H1 (cell line): ENCODE measurements at regions not wholly inside any gene's neighbourhood (a gene's known extent, or its start where the extent isn't known, plus 50 kb on each side); places are given as distances from the start of the nearest gene placed in this dataset.

Source experiments
- CTCF ChIA-PET: fragments of 300-600 bp; sonication (Branson Sonifier 250); formaldehyde crosslinking; loops from one replicate; lab custom pipeline; 2021; ENCODE audit not compliant: partially characterized antibody; lab: Charles Lee
- POLR2A ChIA-PET: fragments of 300-600 bp; sonication (Branson Sonifier 250); formaldehyde crosslinking; loops from one replicate; lab custom pipeline; 2021; ENCODE audit warnings: inconsistent platforms; ENCODE audit not compliant: partially characterized antibody; lab: Charles Lee
- DNase-seq, 2 experiments: peaks; one replicate each; pipeline versions ENCODE4 v3.0.0 to v3.0.0-alpha.2; 2010 to 2022; ENCODE audit warnings: low spot score in 2 of 2, low read depth in 1 of 2, mixed read lengths in 1 of 2
- FAIRE-seq: peaks from 2 replicates; lab custom pipeline; 2011; peaks lifted over from hg19 to GRCh38; lab: Jason Lieb, UNC
- H2AFZ ChIP-seq: 2 replicates; pipeline ENCODE4 v1.8.1; 2012; ENCODE audit warnings: low read length, inconsistent platforms
- H2AK5ac ChIP-seq: 2 replicates; pipeline ENCODE4 v1.6.1; 2013; ENCODE audit warnings: low read depth, low read length
- H2BK120ac ChIP-seq: replicated peaks from 2 replicates; pipeline ENCODE3; 2013; ENCODE audit warnings: low read depth, low read length, inconsistent platforms
- H2BK12ac ChIP-seq: 2 replicates; pipeline ENCODE4 v1.6.1; 2013; ENCODE audit warnings: low read depth, low read length
- H2BK15ac ChIP-seq: 2 replicates; pipeline ENCODE4 v1.6.1; 2013; ENCODE audit warnings: low read length
- H2BK20ac ChIP-seq: 2 replicates; pipeline ENCODE4 v1.6.1; 2013; ENCODE audit warnings: low read length
- H2BK5ac ChIP-seq: 2 replicates; pipeline ENCODE4 v1.6.1; 2013; ENCODE audit warnings: low read depth, low read length
- H3K14ac ChIP-seq: 2 replicates; pipeline ENCODE4 v1.6.1; 2013; ENCODE audit warnings: inconsistent platforms; ENCODE audit not compliant: insufficient read length
- H3K18ac ChIP-seq: 2 replicates; pipeline ENCODE4 v1.6.1; 2013; ENCODE audit warnings: low read length; ENCODE audit errors: extremely low read depth
- H3K23ac ChIP-seq: 2 replicates; pipeline ENCODE4 v1.6.1; 2013; ENCODE audit warnings: inconsistent platforms; ENCODE audit not compliant: insufficient read length
- H3K23me2 ChIP-seq: 2 replicates; pipeline ENCODE4 v1.6.1; 2013; ENCODE audit warnings: low read depth, low read length
- H3K27ac ChIP-seq: 2 replicates; pipeline ENCODE4 v1.6.1; 2011; ENCODE audit warnings: low read depth, low read length, inconsistent platforms
- H3K27me3 ChIP-seq, 4 experiments: replicated peaks in 1 of 4; 1 replicate in 1 of 4; 2 replicates in 3 of 4; pipeline versions ENCODE4 v1.6.1 to v1.8.1; 2011 to 2013; ENCODE audit warnings: low read length in 3 of 4, mild to moderate bottlenecking in 3 of 4, inconsistent platforms in 2 of 4, mixed read lengths in 2 of 4, moderate library complexity in 1 of 4; ENCODE audit not compliant: control insufficient read depth in 3 of 4, insufficient read depth in 3 of 4; ENCODE audit errors: extremely low read depth in 1 of 4
- H3K36me3 ChIP-seq, 4 experiments: 2 replicates each; pipeline versions ENCODE4 v1.6.1 to v1.8.1; 2011 to 2013; ENCODE audit warnings: mild to moderate bottlenecking in 4 of 4, low read length in 3 of 4, moderate library complexity in 2 of 4, control low read depth in 1 of 4, inconsistent platforms in 1 of 4; ENCODE audit not compliant: insufficient read depth in 4 of 4, control insufficient read depth in 2 of 4
- H3K4ac ChIP-seq: replicated peaks from 2 replicates; pipeline ENCODE3; 2013; ENCODE audit warnings: low read length, low read depth, mixed read lengths, inconsistent platforms; ENCODE audit not compliant: insufficient read length
- H3K4me1 ChIP-seq, 4 experiments: replicated peaks in 1 of 4; 1 replicate in 1 of 4; 2 replicates in 3 of 4; pipeline versions ENCODE4 v1.6.1 to v1.8.1; 2011 to 2013; ENCODE audit warnings: low read length in 3 of 4, inconsistent platforms in 2 of 4, mixed read lengths in 1 of 4; ENCODE audit not compliant: insufficient read depth in 4 of 4, control insufficient read depth in 3 of 4
- H3K4me2 ChIP-seq, 2 experiments: 2 replicates each; pipeline versions ENCODE4 v1.6.1 to v1.8.1; 2011 to 2013; ENCODE audit warnings: low read depth in 2 of 2, low read length in 2 of 2, control low read depth in 1 of 2, inconsistent platforms in 1 of 2, mild to moderate bottlenecking in 1 of 2; ENCODE audit not compliant: insufficient read depth in 1 of 2
- H3K4me3 ChIP-seq, 4 experiments: fragments of 200-600, 300-600 bp in 1 of 4; sonication (generic), shearing (Covaris generic), sonication (Bioruptor Twin) in 1 of 4; 2 replicates each; pipeline versions ENCODE4 v1.5.1 to v1.8.1; 2011 to 2016; ENCODE audit warnings: low read length in 4 of 4, low read depth in 3 of 4, control low read depth in 2 of 4, inconsistent platforms in 2 of 4, mild to moderate bottlenecking in 2 of 4, mixed read lengths in 1 of 4, moderate library complexity in 1 of 4; ENCODE audit not compliant: insufficient read depth in 2 of 4; ENCODE audit errors: extremely low read depth in 1 of 4
- H3K56ac ChIP-seq: replicated peaks from 2 replicates; pipeline ENCODE3; 2013; ENCODE audit warnings: low read depth, mild to moderate bottlenecking, mixed read lengths, low read length, inconsistent platforms; ENCODE audit not compliant: insufficient read length
- H3K79me1 ChIP-seq: 2 replicates; pipeline ENCODE4 v1.6.1; 2013; ENCODE audit warnings: low read depth, low read length, control low read depth
- H3K79me2 ChIP-seq, 2 experiments: 2 replicates each; pipeline versions ENCODE4 v1.6.1 to v1.8.1; 2012 to 2013; ENCODE audit warnings: low read length in 2 of 2, mild to moderate bottlenecking in 2 of 2, inconsistent platforms in 1 of 2; ENCODE audit not compliant: insufficient read depth in 2 of 2, control insufficient read depth in 1 of 2
- H3K9ac ChIP-seq, 4 experiments: replicated peaks in 1 of 4; 1 replicate in 1 of 4; 2 replicates in 3 of 4; pipeline versions ENCODE4 v1.6.1 to v1.8.1; 2011 to 2013; ENCODE audit warnings: low read depth in 3 of 4, low read length in 3 of 4, control low read depth in 2 of 4, mild to moderate bottlenecking in 2 of 4, moderate library complexity in 2 of 4, inconsistent platforms in 1 of 4; ENCODE audit errors: extremely low read depth in 1 of 4
- H3K9me3 ChIP-seq, 2 experiments: 2 replicates each; pipeline versions ENCODE4 v1.6.1 to v1.8.1; 2012 to 2013; ENCODE audit warnings: mild to moderate bottlenecking in 2 of 2, moderate library complexity in 2 of 2, control low read depth in 1 of 2, inconsistent platforms in 1 of 2, low read depth in 1 of 2, low read length in 1 of 2, mixed read lengths in 1 of 2; ENCODE audit not compliant: insufficient read depth in 2 of 2
- H4K20me1 ChIP-seq, 2 experiments: replicated peaks in 1 of 2; 2 replicates each; pipeline versions ENCODE3 to v1.8.1; 2011 to 2013; ENCODE audit warnings: inconsistent platforms in 2 of 2, low read length in 2 of 2, mild to moderate bottlenecking in 1 of 2; ENCODE audit not compliant: insufficient read depth in 2 of 2, control insufficient read depth in 1 of 2
- H4K5ac ChIP-seq: 2 replicates; pipeline ENCODE4 v1.6.1; 2013; ENCODE audit warnings: low read length, low read depth, mixed read lengths, inconsistent platforms; ENCODE audit not compliant: insufficient read length
- H4K8ac ChIP-seq: 2 replicates; pipeline ENCODE4 v1.8.0; 2013; ENCODE audit warnings: mild to moderate bottlenecking, moderate library complexity, low read length, inconsistent platforms; ENCODE audit not compliant: insufficient read depth; ENCODE audit errors: extremely low read depth
- H4K91ac ChIP-seq: replicated peaks from 2 replicates; pipeline ENCODE3; 2013; ENCODE audit warnings: low read length, mixed read lengths, inconsistent platforms; ENCODE audit not compliant: insufficient read length
- ASH2L ChIP-seq: fragments of 200-600, 300-600 bp; sonication (generic); IDR thresholded peaks from one replicate; pipeline ENCODE4 v1.7.1; 2017; ENCODE audit warnings: low read length
- CBX8 ChIP-seq: fragments of 300-800, 300-1000 bp; sonication (generic); IDR thresholded peaks from 2 replicates; pipeline ENCODE4 v1.7.1; 2016; ENCODE audit warnings: low read depth, low read length, borderline replicate concordance
- CREB1 ChIP-seq: IDR thresholded peaks from 2 replicates; pipeline ENCODE4 v1.6.1; 2012; ENCODE audit warnings: inconsistent platforms
- EZH2 ChIP-seq: fragments of 200-600 bp; sonication (generic); IDR thresholded peaks from 2 replicates; pipeline ENCODE4 v1.7.1; 2012; ENCODE audit warnings: low read depth, mild to moderate bottlenecking, moderate library complexity, low read length, inconsistent platforms; ENCODE audit not compliant: severe bottlenecking
- FOSL1 ChIP-seq: IDR thresholded peaks from 2 replicates; pipeline ENCODE4 v1.6.1; 2011; ENCODE audit warnings: mild to moderate bottlenecking, low read depth, low read length, moderate library complexity; ENCODE audit not compliant: insufficient read depth
- NANOG ChIP-seq: IDR thresholded peaks from 2 replicates; pipeline ENCODE4 v1.6.1; 2011; ENCODE audit warnings: low read length, low read depth, mild to moderate bottlenecking, inconsistent platforms; ENCODE audit not compliant: insufficient read depth, poor library complexity, severe bottlenecking
- RAD21 ChIP-seq, 2 experiments: IDR thresholded peaks in 1 of 2; conservative IDR thresholded peaks in 1 of 2; 2 replicates each; pipeline ENCODE4 v1.6.1; 2011; ENCODE audit warnings: low read depth in 2 of 2, low read length in 2 of 2, improper control_type of control experiment in 1 of 2, inconsistent platforms in 1 of 2, mild to moderate bottlenecking in 1 of 2, moderate library complexity in 1 of 2
- SIX5 ChIP-seq: IDR thresholded peaks from 2 replicates; pipeline ENCODE4 v1.6.1; 2011; ENCODE audit warnings: mild to moderate bottlenecking, low read depth, low read length
- TAF1 ChIP-seq: IDR thresholded peaks from 2 replicates; pipeline ENCODE4 v1.6.1; 2011; ENCODE audit warnings: mild to moderate bottlenecking, low read depth, low read length
- TAF7 ChIP-seq: optimal IDR thresholded peaks from 2 replicates; pipeline ENCODE3; 2011; ENCODE audit warnings: low read depth, mild to moderate bottlenecking, inconsistent platforms, low read length, moderate library complexity, borderline replicate concordance
- TCF12 ChIP-seq: IDR thresholded peaks from 2 replicates; pipeline ENCODE4 v1.6.1; 2011; ENCODE audit warnings: low read depth, mild to moderate bottlenecking, low read length
- YY1 ChIP-seq: IDR thresholded peaks from 2 replicates; pipeline ENCODE4 v1.6.1; 2011; ENCODE audit warnings: low read depth, mild to moderate bottlenecking, low read length
- ZNF274 ChIP-seq: IDR thresholded peaks from 2 replicates; pipeline ENCODE4 v1.7.0; 2012; ENCODE audit warnings: low read length, borderline replicate concordance; ENCODE audit errors: extremely low read depth
- WGBS, 2 experiments: shearing (Covaris generic) in 1 of 2; methylation state at CpG; one replicate each; pipeline versions ENCODE4 v1.1.6 to v1.1.7; 2013 to 2015; ENCODE audit warnings: low lambda C conversion rate in 2 of 2, mixed read lengths in 2 of 2, inconsistent platforms in 1 of 2, low coverage in 1 of 2, missing lambda C conversion rate in 1 of 2; ENCODE audit not compliant: insufficient replicate concordance in 2 of 2, insufficient coverage in 1 of 2, insufficient read length in 1 of 2; ENCODE audit errors: extremely low coverage in 1 of 2, missing lambda C conversion rate in 1 of 2; 5-methylcytosine and 5-hydroxymethylcytosine counted together
- TF ChIP-seq, protein P1 (sequence below): IDR thresholded peaks from 2 replicates; pipeline ENCODE4 v1.6.1; 2011; ENCODE audit warnings: low read depth, mild to moderate bottlenecking, low read length; ENCODE audit not compliant: insufficient read depth

DNA sequence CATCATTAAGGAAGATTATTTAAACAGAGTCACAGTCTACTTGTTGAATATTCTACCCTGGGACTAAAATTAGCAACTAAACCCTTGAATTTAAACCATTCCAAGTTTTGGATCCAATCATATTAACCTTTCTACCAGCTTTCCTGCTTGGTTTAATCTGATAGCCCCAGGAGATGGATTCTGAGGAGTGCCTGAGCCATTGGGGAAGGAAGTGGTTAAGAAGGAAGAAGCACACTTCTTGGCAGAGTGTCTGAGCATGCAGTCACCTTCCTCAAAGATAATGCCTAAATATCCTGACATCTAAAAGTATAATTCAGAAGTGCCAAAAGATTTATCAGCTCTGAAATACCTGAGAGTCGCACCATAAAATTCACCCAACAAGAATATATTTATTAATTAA lies 74.1 kb upstream of the SNCAIP start:
- Histone ChIP-seq H4K91ac (no peak overlapping the region), H4K8ac (no peak overlapping the region), H3K4me1 (no peaks in the 10 kb centered on the region), H3K9me3 (no peaks in the 10 kb centered on the region), H3K23ac (no peak overlapping the region), H2BK20ac (no peak overlapping the region), H3K79me2 (no peaks in the 10 kb centered on the region), H3K27ac (no peak overlapping the region), H4K5ac (no peak overlapping the region), H3K79me1 (no peaks in the 10 kb centered on the region), H3K4me3 (no peak overlapping the region), H3K23me2 (no peaks in the 10 kb centered on the region), H3K4ac (no peak overlapping the region), H3K9ac (peak overlapping the region in 1 of 4 experiments; percentile 8; a peak in 1 of 7 replicates), H4K20me1 (no peaks in the 10 kb centered on the region), H2BK120ac (no peak overlapping the region), H3K56ac (no peak overlapping the region), H3K4me2 (no peak overlapping the region), H3K14ac (no peak overlapping the region), H2BK12ac (no peak overlapping the region), H2AFZ (no peak overlapping the region), H2BK15ac (no peak overlapping the region), H3K36me3 (no peaks in the 10 kb centered on the region), H2BK5ac (no peak overlapping the region), H2AK5ac (no peak overlapping the region), H3K27me3 (no peaks in the 10 kb centered on the region), H3K18ac (no peak overlapping the region)
- CTCF ChIA-PET = interaction anchor here (0.6 to 0.9 kb wide), 2 partner anchors 16 to 42 kb away, joined by 3 read pairs; no protein-coding TSS in a partner anchor
- no peak for FAIRE-seq
- POLR2A ChIA-PET = no interaction called here
- 83% methylated on average over 1 of the region's 1 CpG; no CpG with 5 or more reads in 1 of the 2 experiments for WGBS, 2 experiments
- DNase-seq = no peak
- TF ChIP-seq SIX5 (no peak), TAF1 (no peak), TAF7 (no peak), RAD21 (IDR thresholded peaks at IDR 0.05 in 1 of 2, conservative IDR thresholded peaks at IDR 0.05 in 1 of 2; ENCODE audit: low read depth in 2 of 2, low read length in 2 of 2) (no peak), TCF12 (no peak), YY1 (no peak), ASH2L (no peak), NANOG (no peak), ZNF274 (no peak), CBX8 (no peak), CREB1 (no peak), EZH2 (no peak), FOSL1 (no peak)
- TF ChIP-seq, protein P1, sequence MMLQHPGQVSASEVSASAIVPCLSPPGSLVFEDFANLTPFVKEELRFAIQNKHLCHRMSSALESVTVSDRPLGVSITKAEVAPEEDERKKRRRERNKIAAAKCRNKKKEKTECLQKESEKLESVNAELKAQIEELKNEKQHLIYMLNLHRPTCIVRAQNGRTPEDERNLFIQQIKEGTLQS = no peak
